Colonic mucosa (tissue), 4 donors: ENCODE measurements at regions not wholly inside any gene's neighbourhood (a gene's known extent, or its start where the extent isn't known, plus 50 kb on each side); places are given as distances from the start of the nearest gene placed in this dataset.
"Not testable (repeated sequence)": the region's sequence is repeated elsewhere in the genome, so short reads cannot be mapped to it uniquely, and the experiment has no call there.

ENCODE experiments used
- DNase-seq: peaks from one replicate; pipeline ENCODE4 v3.0.0-alpha.2; 2020
- H3K27ac ChIP-seq: fragments of 200-600 bp; one replicate; pipeline ENCODE4 v1.8.0; 2021
- H3K27me3 ChIP-seq: fragments of 200-600 bp; one replicate; pipeline ENCODE4 v1.8.0; 2021
- H3K36me3 ChIP-seq: fragments of 200-600 bp; one replicate; pipeline ENCODE4 v1.8.0; 2021
- H3K4me1 ChIP-seq: fragments of 200-600 bp; one replicate; pipeline ENCODE4 v1.8.0; 2021; ENCODE audit warnings: mild to moderate bottlenecking
- H3K4me3 ChIP-seq: fragments of 200-600 bp; one replicate; pipeline ENCODE4 v1.8.0; 2021
- H3K9ac ChIP-seq, 2 donors: one replicate each; pipeline ENCODE4 v1.7.0; 2013; ENCODE audit warnings: control low read depth in 2 of 2, low read depth in 2 of 2, low read length in 2 of 2
- H3K9me3 ChIP-seq: fragments of 200-600 bp; one replicate; pipeline ENCODE4 v1.8.0; 2021
- intact Hi-C: fragments of 100-400 bp; cut with DNase I; formaldehyde crosslinking; loops from one replicate; pipeline ENCODE4 v1.14.1; 2022
- TF ChIP-seq, protein P1 (sequence below): fragments of 200-600 bp; IDR thresholded peaks from one replicate; pipeline ENCODE4 v1.8.0; 2022; ENCODE audit warnings: antibody characterized with exemption, mild to moderate bottlenecking
- donor health status: healthy.
- donor health status: DM: no; HTN: no; CAD: no.
- donor health status: DM: no; HTN: no; CAD: no.

DNA sequence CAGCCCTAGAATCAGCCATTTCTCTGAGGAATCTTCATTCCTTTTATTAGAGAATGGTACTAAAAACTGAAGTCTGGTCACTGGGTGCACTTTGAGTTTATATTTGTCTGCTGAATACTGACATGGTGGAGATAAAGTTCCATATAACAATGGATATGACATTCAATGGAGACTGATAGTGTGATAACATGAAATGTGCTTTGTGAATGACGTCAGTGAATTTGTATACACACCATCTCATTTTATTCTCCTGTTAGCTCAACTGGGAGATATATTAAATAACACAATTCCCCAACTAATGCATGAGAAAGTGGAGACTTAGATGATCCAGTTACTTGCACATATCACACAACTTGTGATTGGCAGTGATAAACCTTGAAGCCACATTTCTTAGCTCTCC lies 446.7 kb downstream of the DOK5 start:
- TF ChIP-seq, protein P1, sequence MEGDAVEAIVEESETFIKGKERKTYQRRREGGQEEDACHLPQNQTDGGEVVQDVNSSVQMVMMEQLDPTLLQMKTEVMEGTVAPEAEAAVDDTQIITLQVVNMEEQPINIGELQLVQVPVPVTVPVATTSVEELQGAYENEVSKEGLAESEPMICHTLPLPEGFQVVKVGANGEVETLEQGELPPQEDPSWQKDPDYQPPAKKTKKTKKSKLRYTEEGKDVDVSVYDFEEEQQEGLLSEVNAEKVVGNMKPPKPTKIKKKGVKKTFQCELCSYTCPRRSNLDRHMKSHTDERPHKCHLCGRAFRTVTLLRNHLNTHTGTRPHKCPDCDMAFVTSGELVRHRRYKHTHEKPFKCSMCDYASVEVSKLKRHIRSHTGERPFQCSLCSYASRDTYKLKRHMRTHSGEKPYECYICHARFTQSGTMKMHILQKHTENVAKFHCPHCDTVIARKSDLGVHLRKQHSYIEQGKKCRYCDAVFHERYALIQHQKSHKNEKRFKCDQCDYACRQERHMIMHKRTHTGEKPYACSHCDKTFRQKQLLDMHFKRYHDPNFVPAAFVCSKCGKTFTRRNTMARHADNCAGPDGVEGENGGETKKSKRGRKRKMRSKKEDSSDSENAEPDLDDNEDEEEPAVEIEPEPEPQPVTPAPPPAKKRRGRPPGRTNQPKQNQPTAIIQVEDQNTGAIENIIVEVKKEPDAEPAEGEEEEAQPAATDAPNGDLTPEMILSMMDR, result no peak

DNA sequence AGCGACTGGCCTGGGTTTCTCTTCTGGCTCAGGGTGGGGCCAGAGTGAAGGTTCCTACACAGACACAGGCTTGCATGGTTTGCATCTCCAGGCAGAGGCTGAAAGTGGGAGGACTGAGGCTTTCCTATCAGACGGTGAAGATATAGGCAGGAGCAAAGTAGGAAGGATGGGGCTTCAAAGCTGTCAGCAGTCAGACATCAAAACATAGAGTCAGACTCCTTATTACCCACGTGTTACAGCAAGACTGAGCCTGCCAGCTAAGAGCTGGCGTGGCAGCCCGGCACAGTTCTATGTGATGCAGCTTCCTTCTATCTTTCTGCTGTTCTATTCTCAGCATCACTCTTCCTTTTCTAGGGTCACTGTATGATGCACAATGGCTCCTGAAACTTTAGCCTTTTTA lies 445.1 kb downstream of the DOK5 start:
- no peaks in the 10 kb centered on the region for H3K4me1 ChIP-seq
- intact Hi-C loops, result no loop called here
- TF ChIP-seq, protein P1, result no peak
- no peak overlapping the region for H3K4me3 ChIP-seq
- DNase-seq, result no peak
- no peaks in the 10 kb centered on the region for H3K27me3 ChIP-seq
- no peaks in the 10 kb centered on the region for H3K36me3 ChIP-seq
- no peaks in the 10 kb centered on the region for H3K9me3 ChIP-seq
- H3K9ac ChIP-seq, result no peak overlapping the region
- H3K27ac ChIP-seq, result no peak overlapping the region

More for the DNA sequence above, 446.7 kb downstream of the DOK5 start:
- no peak for DNase-seq
- intact Hi-C loops, result no loop called here
- no peak overlapping the region for H3K27ac ChIP-seq
- H3K9ac ChIP-seq, result no peak overlapping the region
- no peaks in the 10 kb centered on the region for H3K4me1 ChIP-seq
- no peaks in the 10 kb centered on the region for H3K9me3 ChIP-seq
- no peak overlapping the region for H3K4me3 ChIP-seq
- no peaks in the 10 kb centered on the region for H3K36me3 ChIP-seq
- no peaks in the 10 kb centered on the region for H3K27me3 ChIP-seq

DNA sequence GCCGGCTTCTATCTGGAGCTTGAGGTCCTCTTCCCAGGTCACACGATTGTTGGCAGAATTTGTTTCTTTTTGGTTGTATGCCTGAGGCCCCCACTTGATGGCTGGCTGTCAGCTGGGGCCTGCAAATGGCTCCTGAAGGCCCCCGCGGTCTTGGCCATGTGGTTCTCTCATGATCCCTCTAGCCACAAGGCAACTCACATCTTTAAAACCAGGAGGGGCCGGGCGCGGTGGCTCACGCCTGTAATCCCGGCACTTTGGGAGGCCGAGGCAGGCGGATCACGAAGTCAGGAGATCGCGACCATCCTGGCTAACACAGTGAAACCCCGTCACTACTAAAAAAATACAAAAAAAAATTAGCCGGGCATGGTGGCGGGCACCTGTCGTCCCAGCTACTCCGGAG lies 443.6 kb downstream of the DOK5 start:
- H3K27ac ChIP-seq, H3K4me1 ChIP-seq, H3K9ac ChIP-seq, H3K27me3 ChIP-seq, H3K4me3 ChIP-seq, H3K9me3 ChIP-seq, H3K36me3 ChIP-seq, intact Hi-C loops, DNase-seq: not testable (repeated sequence)

DNA sequence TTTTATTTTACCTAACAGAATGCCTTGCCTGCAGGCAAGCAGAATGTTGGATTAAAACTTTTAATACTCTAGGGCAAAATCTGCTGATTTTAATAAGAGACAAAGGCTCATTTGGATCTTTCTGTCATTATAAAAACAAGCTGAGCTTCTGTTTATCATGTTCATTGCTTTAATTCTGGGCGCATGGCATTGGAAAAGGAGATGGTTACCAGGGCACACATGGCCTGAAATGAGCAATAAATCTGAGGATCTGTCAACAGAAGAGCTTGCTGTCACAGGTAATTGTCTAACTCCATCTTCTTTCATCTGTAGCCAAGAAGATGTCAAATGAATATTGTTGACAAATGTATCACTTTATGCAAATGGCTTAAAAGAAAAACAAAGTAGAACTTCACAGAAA lies 439.6 kb downstream of the DOK5 start:
- TF ChIP-seq, protein P1, result no peak
- Histone ChIP-seq H3K9me3 (no peaks in the 10 kb centered on the region), H3K9ac (no peak overlapping the region), H3K4me3 (no peak overlapping the region), H3K36me3 (no peaks in the 10 kb centered on the region), H3K27ac (no peak overlapping the region), H3K4me1 (no peaks in the 10 kb centered on the region), H3K27me3 (no peaks in the 10 kb centered on the region)
- intact Hi-C loops, result no loop called here
- DNase-seq, result no peak

DNA sequence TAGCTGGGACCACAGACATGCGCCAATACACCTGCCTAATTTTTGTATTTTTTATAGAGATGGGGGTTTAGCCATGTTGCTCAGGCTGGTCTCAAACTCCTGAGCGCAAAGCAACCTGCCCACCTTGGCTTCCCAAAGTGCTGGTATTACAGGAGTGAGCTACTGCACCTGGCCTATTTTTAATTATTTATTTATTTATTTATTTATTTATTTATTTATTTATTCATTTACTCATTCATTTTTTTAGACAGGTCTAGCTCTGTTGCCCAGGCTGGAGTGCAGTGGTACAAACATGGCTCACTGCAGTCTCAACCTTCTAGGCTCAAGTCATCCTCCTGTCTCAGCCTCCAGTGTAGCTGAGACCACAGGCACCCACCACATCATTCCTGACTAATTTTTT lies 434.3 kb downstream of the DOK5 start:
- intact Hi-C loops, result no loop called here

DNA sequence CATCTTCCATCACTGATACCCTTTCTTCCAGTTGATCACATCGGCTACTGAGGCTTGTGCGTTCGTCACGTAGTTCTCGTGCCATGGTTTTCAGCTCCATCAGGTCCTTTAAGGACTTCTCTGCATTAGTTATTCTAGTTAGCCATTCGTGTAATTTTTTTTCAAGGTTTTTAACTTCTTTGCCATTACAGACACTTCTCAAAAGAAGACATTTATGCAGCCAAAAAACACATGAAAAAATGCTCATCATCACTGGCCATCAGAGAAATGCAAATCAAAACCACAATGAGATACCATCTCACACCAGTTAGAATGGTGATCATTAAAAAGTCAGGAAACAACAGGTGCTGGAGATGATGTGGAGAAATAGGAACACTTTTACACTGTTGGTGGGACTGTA lies 430.7 kb downstream of the DOK5 start:
- H3K36me3 ChIP-seq, H3K27ac ChIP-seq, H3K27me3 ChIP-seq, H3K4me1 ChIP-seq, H3K9me3 ChIP-seq, intact Hi-C loops, H3K9ac ChIP-seq, DNase-seq, H3K4me3 ChIP-seq: not testable (repeated sequence)

More for the DNA sequence above, 434.3 kb downstream of the DOK5 start:
- TF ChIP-seq, protein P1, result no peak
- Histone ChIP-seq H3K4me1 (no peaks in the 10 kb centered on the region), H3K27ac (no peak overlapping the region), H3K9me3 (no peaks in the 10 kb centered on the region), H3K9ac (no peak overlapping the region), H3K4me3 (no peak overlapping the region), H3K27me3 (no peaks in the 10 kb centered on the region), H3K36me3 (no peaks in the 10 kb centered on the region)
- DNase-seq, result no peak

DNA sequence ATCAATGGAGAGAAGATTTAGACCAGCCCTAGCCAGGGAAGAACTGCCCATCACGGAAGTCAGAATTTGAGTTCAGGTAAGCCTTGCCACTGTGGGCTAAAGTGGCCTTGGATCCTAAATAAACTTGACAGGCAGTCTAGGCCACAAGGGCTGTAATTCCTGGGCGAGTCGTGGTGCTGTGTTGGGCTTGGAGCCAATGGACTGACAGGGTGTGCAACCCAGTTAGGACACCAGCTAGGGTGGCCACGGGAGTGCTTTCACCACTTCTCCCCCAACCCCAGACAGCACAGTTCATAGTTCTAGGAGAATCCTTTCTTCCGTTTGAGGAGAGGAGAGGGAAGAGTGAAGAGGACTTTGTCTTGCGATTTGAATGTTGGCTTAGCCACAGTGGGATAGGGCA lies 422.4 kb downstream of the DOK5 start:
- Histone ChIP-seq H3K36me3 (no peaks in the 10 kb centered on the region), H3K9ac (no peak overlapping the region), H3K27me3 (no peaks in the 10 kb centered on the region), H3K4me1 (no peaks in the 10 kb centered on the region), H3K4me3 (no peak overlapping the region), H3K9me3 (no peaks in the 10 kb centered on the region), H3K27ac (no peak overlapping the region)
- DNase-seq, result no peak
- intact Hi-C loops, result no loop called here
- TF ChIP-seq, protein P1, result no peak
